ENCODE measurements at regions not wholly inside any gene's neighbourhood (a gene's known extent, or its start where the extent isn't known, plus 50 kb on each side); places are given as distances from the start of the nearest gene placed in this dataset.

GRCh38 chr14:54083549-54084239 lies 127.1 kb upstream of the BMP4 start:
- H3K36me3 ChIP-seq (ENCODE audit: insufficient read depth, low read length) = no peaks in the 10 kb centered on the region
- H3K4me3 ChIP-seq = no peak overlapping the region
- no peak overlapping the region for H3K27ac ChIP-seq
- H3K9ac ChIP-seq (ENCODE audit: insufficient read length) = no peak overlapping the region
- TF ChIP-seq FOXP2 (optimal IDR thresholded peaks at IDR 0.05; ENCODE audit: control extremely low read depth, extremely low read length, insufficient read depth) = no peak
- no peak for TF ChIP-seq POLR2AphosphoS5 (IDR thresholded peaks at IDR 0.05; ENCODE audit: borderline replicate concordance, low read depth, low read length)
- TF ChIP-seq EZH2 (IDR thresholded peaks at IDR 0.05) = no peak
- no peaks in the 10 kb centered on the region for H3K9me3 ChIP-seq (ENCODE audit: low read depth, low read length)
- DNase-seq (ENCODE audit: low read depth, low spot score) = no peak

GRCh38 chr14:54085232-54085761 lies 128.7 kb upstream of the BMP4 start:
- DNase-seq (ENCODE audit: low read depth, low spot score) = no peak
- no peak for TF ChIP-seq FOXP2 (optimal IDR thresholded peaks at IDR 0.05; ENCODE audit: control extremely low read depth, extremely low read length, insufficient read depth)
- no peak for TF ChIP-seq EZH2 (IDR thresholded peaks at IDR 0.05)
- TF ChIP-seq POLR2AphosphoS5 (IDR thresholded peaks at IDR 0.05; ENCODE audit: borderline replicate concordance, low read depth, low read length) = no peak
- Histone ChIP-seq H3K27ac (no peak overlapping the region), H3K4me3 (no peak overlapping the region), H3K36me3 (ENCODE audit: insufficient read depth, low read length) (no peaks in the 10 kb centered on the region), H3K9ac (ENCODE audit: insufficient read length) (no peak overlapping the region), H3K9me3 (ENCODE audit: low read depth, low read length) (no peaks in the 10 kb centered on the region)

- TF ChIP-seq EZH2 (IDR thresholded peaks at IDR 0.05) = no peak
- no peak for TF ChIP-seq FOXP2 (optimal IDR thresholded peaks at IDR 0.05; ENCODE audit: control extremely low read depth, extremely low read length, insufficient read depth)
- no peak for TF ChIP-seq POLR2AphosphoS5 (IDR thresholded peaks at IDR 0.05; ENCODE audit: borderline replicate concordance, low read depth, low read length)
- Histone ChIP-seq H3K9me3 (ENCODE audit: low read depth, low read length) (no peaks in the 10 kb centered on the region), H3K9ac (ENCODE audit: insufficient read length) (no peak overlapping the region), H3K4me3 (no peak overlapping the region), H3K27ac (no peak overlapping the region), H3K36me3 (ENCODE audit: insufficient read depth, low read length) (no peaks in the 10 kb centered on the region)
- no peak for DNase-seq (ENCODE audit: low read depth, low spot score)
These were observed 129.2 kb upstream of the BMP4 start for GRCh38 chr14:54085841-54086240.

- DNase-seq (ENCODE audit: low read depth, low spot score) = no peak
- no peak for TF ChIP-seq POLR2AphosphoS5 (IDR thresholded peaks at IDR 0.05; ENCODE audit: borderline replicate concordance, low read depth, low read length)
- no peak for TF ChIP-seq FOXP2 (optimal IDR thresholded peaks at IDR 0.05; ENCODE audit: control extremely low read depth, extremely low read length, insufficient read depth)
- TF ChIP-seq EZH2 (IDR thresholded peaks at IDR 0.05) = no peak
- Histone ChIP-seq H3K9me3 (ENCODE audit: low read depth, low read length) (no peaks in the 10 kb centered on the region), H3K4me3 (no peak overlapping the region), H3K27ac (no peak overlapping the region), H3K36me3 (ENCODE audit: insufficient read depth, low read length) (no peaks in the 10 kb centered on the region), H3K9ac (ENCODE audit: insufficient read length) (no peak overlapping the region)
These were observed 130.1 kb upstream of the BMP4 start for GRCh38 chr14:54086767-54087166.

GRCh38 chr14:54087376-54087775 lies 130.8 kb upstream of the BMP4 start:
- TF ChIP-seq EZH2 (IDR thresholded peaks at IDR 0.05) = no peak
- no peak for TF ChIP-seq POLR2AphosphoS5 (IDR thresholded peaks at IDR 0.05; ENCODE audit: borderline replicate concordance, low read depth, low read length)
- TF ChIP-seq FOXP2 (optimal IDR thresholded peaks at IDR 0.05; ENCODE audit: control extremely low read depth, extremely low read length, insufficient read depth) = no peak
- no peak overlapping the region for H3K27ac ChIP-seq
- no peak for DNase-seq (ENCODE audit: low read depth, low spot score)
- no peak overlapping the region for H3K4me3 ChIP-seq
- H3K36me3 ChIP-seq (ENCODE audit: insufficient read depth, low read length) = no peaks in the 10 kb centered on the region
- no peaks in the 10 kb centered on the region for H3K9me3 ChIP-seq (ENCODE audit: low read depth, low read length)
- H3K9ac ChIP-seq (ENCODE audit: insufficient read length) = no peak overlapping the region

- Histone ChIP-seq H3K27ac (no peak overlapping the region), H3K36me3 (ENCODE audit: insufficient read depth, low read length) (no peaks in the 10 kb centered on the region), H3K9me3 (ENCODE audit: low read depth, low read length) (no peaks in the 10 kb centered on the region), H3K4me3 (no peak overlapping the region), H3K9ac (ENCODE audit: insufficient read length) (no peak overlapping the region)
- no peak for DNase-seq (ENCODE audit: low read depth, low spot score)
- TF ChIP-seq FOXP2 (optimal IDR thresholded peaks at IDR 0.05; ENCODE audit: control extremely low read depth, extremely low read length, insufficient read depth) (no peak), POLR2AphosphoS5 (IDR thresholded peaks at IDR 0.05; ENCODE audit: borderline replicate concordance, low read depth, low read length) (no peak), EZH2 (IDR thresholded peaks at IDR 0.05) (no peak)
These were observed 131.6 kb upstream of the BMP4 start for GRCh38 chr14:54088271-54088670.

- TF ChIP-seq POLR2AphosphoS5 (IDR thresholded peaks at IDR 0.05; ENCODE audit: borderline replicate concordance, low read depth, low read length) (no peak), FOXP2 (optimal IDR thresholded peaks at IDR 0.05; ENCODE audit: control extremely low read depth, extremely low read length, insufficient read depth) (no peak), EZH2 (IDR thresholded peaks at IDR 0.05) (no peak)
- H3K27ac ChIP-seq = no peak overlapping the region
- H3K36me3 ChIP-seq (ENCODE audit: insufficient read depth, low read length) = no peaks in the 10 kb centered on the region
- no peak for DNase-seq (ENCODE audit: low read depth, low spot score)
- peaks cover 6% of the 10 kb centered on the region; the same call in 1 of the 2 replicates for H3K9me3 ChIP-seq (ENCODE audit: low read depth, low read length)
- H3K9ac ChIP-seq (ENCODE audit: insufficient read length) = no peak overlapping the region
- no peak overlapping the region for H3K4me3 ChIP-seq
These were observed 133.6 kb upstream of the BMP4 start for GRCh38 chr14:54090274-54090673.

GRCh38 chr14:54094765-54095164 lies 138.1 kb upstream of the BMP4 start:
- H3K27ac ChIP-seq = no peak overlapping the region
- H3K9me3 ChIP-seq (ENCODE audit: low read depth, low read length) = peaks cover 6% of the 10 kb centered on the region; the same call in 1 of the 2 replicates
- H3K4me3 ChIP-seq = no peak overlapping the region
- TF ChIP-seq FOXP2 (optimal IDR thresholded peaks at IDR 0.05; ENCODE audit: control extremely low read depth, extremely low read length, insufficient read depth) = no peak
- no peak for DNase-seq (ENCODE audit: low read depth, low spot score)
- H3K9ac ChIP-seq (ENCODE audit: insufficient read length) = no peak overlapping the region
- H3K36me3 ChIP-seq (ENCODE audit: insufficient read depth, low read length) = no peaks in the 10 kb centered on the region

GRCh38 chr14:54098536-54098935 lies 141.9 kb upstream of the BMP4 start:
- Histone ChIP-seq H3K4me3 (no peak overlapping the region), H3K27ac (no peak overlapping the region), H3K36me3 (ENCODE audit: insufficient read depth, low read length) (no peaks in the 10 kb centered on the region), H3K9ac (ENCODE audit: insufficient read length) (no peak overlapping the region), H3K9me3 (ENCODE audit: low read depth, low read length) (peaks cover 6% of the 10 kb centered on the region; the same call in 1 of the 2 replicates)
- DNase-seq (ENCODE audit: low read depth, low spot score) = no peak
- TF ChIP-seq FOXP2 (optimal IDR thresholded peaks at IDR 0.05; ENCODE audit: control extremely low read depth, extremely low read length, insufficient read depth) (no peak), POLR2AphosphoS5 (IDR thresholded peaks at IDR 0.05; ENCODE audit: borderline replicate concordance, low read depth, low read length) (no peak), EZH2 (IDR thresholded peaks at IDR 0.05) (no peak)
